Peyer's patch (tissue), 4 donors: ENCODE measurements at regions not wholly inside any gene's neighbourhood (a gene's known extent, or its start where the extent isn't known, plus 50 kb on each side); places are given as distances from the start of the nearest gene placed in this dataset.

Experiments used
- CTCF ChIP-seq, 6 experiments: fragments of 450-650 bp in 4 of 6; fragments of 200-600 bp in 2 of 6; sonication (generic) in 1 of 6; IDR thresholded peaks; one replicate each; pipeline ENCODE4 v1.5.1; 2017 to 2019; ENCODE audit warnings: antibody characterized with exemption in 6 of 6, mild to moderate bottlenecking in 3 of 6, moderate library complexity in 1 of 6
- POLR2A ChIP-seq, 2 donors: fragments of 450-650 bp; IDR thresholded peaks; one replicate each; pipeline ENCODE4 v1.5.1; 2017; ENCODE audit warnings: antibody characterized with exemption in 2 of 2, mild to moderate bottlenecking in 2 of 2, moderate library complexity in 2 of 2

GRCh38 chr4:156101571-156101970 lies 147.9 kb upstream of the CTSO start:
- TF ChIP-seq CTCF (IDR thresholded peaks at IDR 0.05) (no peak), POLR2A (IDR thresholded peaks at IDR 0.05) (no peak)
